A549 (cell line): ENCODE measurements at regions not wholly inside any gene's neighbourhood (a gene's known extent, or its start where the extent isn't known, plus 50 kb on each side); places are given as distances from the start of the nearest gene placed in this dataset.

Experiments used
- CEBPB ChIP-seq, 2 experiments: fragments of >200 bp in 1 of 2; sonication (Bioruptor Twin) in 1 of 2; formaldehyde crosslinking in 1 of 2; IDR thresholded peaks; 2 replicates each; pipeline ENCODE4 v1.6.1; 2012 to 2016
- CTCF ChIP-seq: fragments of >200 bp; sonication (Bioruptor Twin); formaldehyde crosslinking; IDR thresholded peaks from 3 replicates; pipeline ENCODE4 v1.5.1; 2016
- EHMT2 ChIP-seq: fragments of 200-600 bp; sonication (generic); IDR thresholded peaks from 2 replicates; pipeline ENCODE4 v1.6.1; 2016; ENCODE audit warnings: antibody characterized with exemption, low read depth, mild to moderate bottlenecking, moderate library complexity
- EP300 ChIP-seq, 2 experiments: fragments of >200 bp; sonication (Bioruptor Twin); formaldehyde crosslinking; IDR thresholded peaks; 2 replicates in 1 of 2; 3 replicates in 1 of 2; pipeline ENCODE4 v1.6.1; 2016 to 2017
- HOXA7 ChIP-seq: fragments of 250-450 bp; sonication (Bioruptor Pico); IDR thresholded peaks from 2 replicates; pipeline ENCODE4 v1.5.0; 2020; ENCODE audit warnings: mild to moderate bottlenecking, moderate library complexity
- JUN ChIP-seq, 2 experiments: fragments of >200 bp; sonication (Bioruptor Twin); formaldehyde crosslinking; IDR thresholded peaks; 2 replicates in 1 of 2; 3 replicates in 1 of 2; pipeline ENCODE4 v1.6.1; 2016 to 2017
- JUNB ChIP-seq: fragments of >200 bp; sonication (Bioruptor Twin); formaldehyde crosslinking; IDR thresholded peaks from 2 replicates; pipeline ENCODE4 v1.6.1; 2016
- KDM5A ChIP-seq: fragments of 200-600 bp; sonication (generic); IDR thresholded peaks from 2 replicates; pipeline ENCODE4 v1.6.1; 2016; ENCODE audit warnings: antibody characterized with exemption, mild to moderate bottlenecking
- MAX ChIP-seq: IDR thresholded peaks from 2 replicates; pipeline ENCODE4 v1.6.1; 2012
- NPAS2 ChIP-seq: fragments of 250-450 bp; sonication (Bioruptor Pico); IDR thresholded peaks from 2 replicates; pipeline ENCODE4 v1.8.0; 2022; ENCODE audit warnings: mild to moderate bottlenecking, moderate library complexity, borderline replicate concordance
- POLR2A ChIP-seq: IDR thresholded peaks from 2 replicates; pipeline ENCODE4 v1.6.1; 2012; ENCODE audit warnings: mild to moderate bottlenecking, low read length
- POLR2AphosphoS2 ChIP-seq: conservative IDR thresholded peaks from 2 replicates; pipeline ENCODE4 v1.6.1; 2012; ENCODE audit warnings: low read length, improper control_type of control experiment, inconsistent platforms
- USF2 ChIP-seq: fragments of 450-650 bp; IDR thresholded peaks from 2 replicates; pipeline ENCODE4 v1.6.1; 2014; ENCODE audit warnings: antibody characterized with exemption
- ZC3H11A ChIP-seq: fragments of 450-650 bp; IDR thresholded peaks from 2 replicates; pipeline ENCODE4 v1.6.1; 2014; ENCODE audit warnings: antibody characterized with exemption, mild to moderate bottlenecking

GRCh38 chr13:19332378-19332777 lies 150.8 kb upstream of the TUBA3C start:
- TF ChIP-seq CTCF (no peak), ZC3H11A (no peak), EHMT2 (no peak), USF2 (no peak), POLR2A (no peak), CEBPB (IDR thresholded peaks at IDR 0.05) (no peak), JUNB (no peak), HOXA7 (CRISPR knock-in tag) (no peak), EP300 (IDR thresholded peaks at IDR 0.05) (no peak), NPAS2 (CRISPR knock-in tag) (no peak), POLR2AphosphoS2 (no peak), KDM5A (no peak), JUN (IDR thresholded peaks at IDR 0.05) (no peak), MAX (no peak)
